Endothelial cell of hepatic sinusoid (primary cell): ENCODE measurements at regions not wholly inside any gene's neighbourhood (a gene's known extent, or its start where the extent isn't known, plus 50 kb on each side); places are given as distances from the start of the nearest gene placed in this dataset.

Experiments used
- in situ Hi-C: cut with HindIII; loops from 2 replicates; pipeline ENCODE4 v1.10.0; 2017; ENCODE audit warnings: low sequenced_read_pairs

- in situ Hi-C loops, result no loop called here
Measured at GRCh38 chr4:123787512-123788080, 391.0 kb downstream of the SPRY1 start.

GRCh38 chr4:123788577-123788976 is 392.0 kb downstream of the SPRY1 start:
- in situ Hi-C loops, result no loop called here

- in situ Hi-C loops, result no loop called here
Measured at GRCh38 chr4:123790681-123791080, 394.1 kb downstream of the SPRY1 start.

GRCh38 chr4:123802082-123802645 is 405.6 kb downstream of the SPRY1 start:
- in situ Hi-C loops, result no loop called here

- in situ Hi-C loops, result no loop called here
Measured at GRCh38 chr4:123802933-123803332, 406.3 kb downstream of the SPRY1 start.

GRCh38 chr4:123804196-123804721 is 407.7 kb downstream of the SPRY1 start:
- in situ Hi-C loops, result no loop called here

GRCh38 chr4:123806056-123806455 is 409.5 kb downstream of the SPRY1 start:
- in situ Hi-C loops, result no loop called here

GRCh38 chr4:123807187-123807586 is 410.6 kb downstream of the SPRY1 start:
- in situ Hi-C loops, result no loop called here

- in situ Hi-C loops, result no loop called here
Measured at GRCh38 chr4:123807866-123808265, 411.3 kb downstream of the SPRY1 start.

- in situ Hi-C loops, result no loop called here
Measured at GRCh38 chr4:123809864-123810263, 413.3 kb downstream of the SPRY1 start.

GRCh38 chr4:123812066-123812390 is 415.4 kb downstream of the SPRY1 start:
- in situ Hi-C loops, result no loop called here

- in situ Hi-C loops, result no loop called here
Measured at GRCh38 chr4:123813901-123814300, 417.3 kb downstream of the SPRY1 start.

GRCh38 chr4:123816462-123816861 is 419.9 kb downstream of the SPRY1 start:
- in situ Hi-C loops, result no loop called here

GRCh38 chr4:123817025-123817688 is 420.6 kb downstream of the SPRY1 start:
- in situ Hi-C loops, result no loop called here

GRCh38 chr4:123819362-123820035 is 422.9 kb downstream of the SPRY1 start:
- in situ Hi-C loops, result no loop called here

- in situ Hi-C loops, result no loop called here
Measured at GRCh38 chr4:123821861-123822260, 425.3 kb downstream of the SPRY1 start.

GRCh38 chr4:123822353-123822752 is 425.8 kb downstream of the SPRY1 start:
- in situ Hi-C loops, result no loop called here

- in situ Hi-C loops, result no loop called here
Measured at GRCh38 chr4:123823244-123823643, 426.6 kb downstream of the SPRY1 start.

- in situ Hi-C loops, result no loop called here
Measured at GRCh38 chr4:123824524-123824923, 427.9 kb downstream of the SPRY1 start.

GRCh38 chr4:123825596-123826291 is 429.1 kb downstream of the SPRY1 start:
- in situ Hi-C loops, result loop anchor here (5.0 kb wide), 1 partner anchor 48 kb away; no protein-coding TSS in a partner anchor

GRCh38 chr4:123826896-123827295 is 430.3 kb downstream of the SPRY1 start:
- in situ Hi-C loops, result loop anchor here (5.0 kb wide), 1 partner anchor 50 kb away; no protein-coding TSS in a partner anchor
